SU-DHL-6 (cell line): ENCODE measurements at regions not wholly inside any gene's neighbourhood (a gene's known extent, or its start where the extent isn't known, plus 50 kb on each side); places are given as distances from the start of the nearest gene placed in this dataset.

Source experiments
- H2AFZ ChIP-seq: fragments of 200-600 bp; sonication (generic); 2 replicates; pipeline ENCODE4 v1.6.1; 2014; ENCODE audit warnings: low read depth, mild to moderate bottlenecking, moderate library complexity, mixed read lengths, antibody characterized with exemption, low read length; ENCODE audit not compliant: severe bottlenecking
- H3F3A ChIP-seq: fragments of 200-600 bp; shearing (Covaris generic); 2 replicates; pipeline ENCODE4 v1.6.0; 2016; ENCODE audit warnings: antibody characterized with exemption, mild to moderate bottlenecking; ENCODE audit not compliant: insufficient read depth
- H3K27ac ChIP-seq: fragments of 200-600 bp; sonication (generic); 2 replicates; pipeline ENCODE4 v1.5.1; 2016; ENCODE audit warnings: low read depth, mild to moderate bottlenecking, low read length, moderate library complexity, mixed read lengths
- H3K27me3 ChIP-seq: fragments of 200-600 bp; sonication (generic), shearing (Covaris generic); 2 replicates; pipeline ENCODE4 v1.6.0; 2014; ENCODE audit warnings: mild to moderate bottlenecking, low read length
- H3K36me3 ChIP-seq: fragments of 200-600 bp; sonication (generic); 2 replicates; pipeline ENCODE4 v1.6.1; 2014; ENCODE audit warnings: mild to moderate bottlenecking, low read length, mixed read lengths
- H3K4me2 ChIP-seq: fragments of 300-600, 200-600 bp; shearing (Covaris generic), sonication (generic); 2 replicates; pipeline ENCODE4 v1.6.0; 2014; ENCODE audit warnings: low read length, low read depth, mild to moderate bottlenecking; ENCODE audit not compliant: poor library complexity, severe bottlenecking
- H3K4me3 ChIP-seq: fragments of 200-600 bp; sonication (generic); 2 replicates; pipeline ENCODE4 v1.5.1; 2014; ENCODE audit warnings: antibody characterized with exemption, low read length, mild to moderate bottlenecking, mixed read lengths; ENCODE audit not compliant: insufficient read depth, poor library complexity, severe bottlenecking
- H3K79me2 ChIP-seq: fragments of 200-600 bp; sonication (generic); 2 replicates; pipeline ENCODE4 v1.6.1; 2014; ENCODE audit warnings: mild to moderate bottlenecking, low read length, moderate library complexity; ENCODE audit not compliant: insufficient read depth
- H3K9ac ChIP-seq: fragments of 200-600 bp; sonication (generic); 2 replicates; pipeline ENCODE4 v1.7.0; 2014; ENCODE audit warnings: mild to moderate bottlenecking, low read length
- H3K9me2 ChIP-seq: fragments of 200-600 bp; sonication (generic); replicated peaks from 2 replicates; pipeline ENCODE4 v1.6.1; 2014; ENCODE audit warnings: low read length; ENCODE audit not compliant: insufficient read depth
- H3K9me3 ChIP-seq: fragments of 200-600 bp; sonication (generic); 2 replicates; pipeline ENCODE4 v1.6.1; 2014; ENCODE audit warnings: low read length, mixed read lengths; ENCODE audit not compliant: insufficient read depth
- H4K20me1 ChIP-seq: fragments of 200-600 bp; sonication (generic); 2 replicates; pipeline ENCODE4 v1.6.1; 2014; ENCODE audit warnings: low read depth, mild to moderate bottlenecking, antibody characterized with exemption, low read length, moderate library complexity, mixed read lengths
- CTCF ChIP-seq: fragments of 200-600 bp; sonication (generic); IDR thresholded peaks from one replicate; pipeline ENCODE4 v1.5.1; 2017; ENCODE audit warnings: antibody characterized with exemption, mild to moderate bottlenecking, low read length, moderate library complexity; ENCODE audit not compliant: insufficient read depth, poor library complexity, severe bottlenecking
- EZH2phosphoT487 ChIP-seq: fragments of 200-600 bp; sonication (generic), shearing (Covaris generic); conservative IDR thresholded peaks from 2 replicates; pipeline ENCODE4 v1.6.1; 2018; ENCODE audit warnings: mild to moderate bottlenecking, antibody characterized with exemption, low read length, moderate library complexity, mixed read lengths

DNA sequence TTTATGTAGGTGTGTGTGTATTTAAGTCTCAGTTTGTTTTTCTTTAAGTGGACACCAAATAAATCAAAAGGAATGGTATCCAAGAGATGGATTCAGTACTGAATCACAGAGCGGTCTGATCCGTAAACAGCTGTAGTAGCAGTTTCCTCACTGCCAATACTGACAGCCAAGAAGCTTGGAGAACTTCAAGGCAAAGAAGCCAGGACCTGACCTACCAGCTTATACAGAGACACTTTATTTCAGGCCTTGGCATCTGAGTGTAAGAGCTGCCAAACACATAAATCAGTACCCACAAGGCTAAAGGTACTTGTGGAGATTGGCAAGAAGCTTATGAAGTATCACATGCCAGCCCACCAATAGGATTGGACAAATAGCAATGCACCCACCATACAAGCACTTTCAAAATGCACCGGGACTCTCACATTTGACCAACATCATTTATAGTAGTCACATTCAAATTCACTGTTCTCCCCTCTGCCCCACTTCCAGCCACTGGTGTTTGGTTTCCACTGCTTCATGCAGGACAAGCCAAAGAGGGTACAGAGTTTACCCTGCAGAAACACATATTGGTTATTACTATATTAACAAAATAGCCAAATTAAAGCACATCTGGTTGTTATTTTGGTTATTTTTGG is 357.9 kb downstream of the KLF12 start:
- Histone ChIP-seq H3F3A (no peaks in the 10 kb centered on the region), H3K79me2 (no peaks in the 10 kb centered on the region), H2AFZ (no peak overlapping the region), H3K27ac (no peak overlapping the region), H4K20me1 (no peaks in the 10 kb centered on the region), H3K27me3 (no peaks in the 10 kb centered on the region), H3K4me2 (no peak overlapping the region), H3K9ac (no peak overlapping the region), H3K9me2 (no peaks in the 10 kb centered on the region), H3K4me3 (no peak overlapping the region), H3K36me3 (no peaks in the 10 kb centered on the region), H3K9me3 (no peaks in the 10 kb centered on the region)
- TF ChIP-seq CTCF, result no peak
- no peak for TF ChIP-seq EZH2phosphoT487

DNA sequence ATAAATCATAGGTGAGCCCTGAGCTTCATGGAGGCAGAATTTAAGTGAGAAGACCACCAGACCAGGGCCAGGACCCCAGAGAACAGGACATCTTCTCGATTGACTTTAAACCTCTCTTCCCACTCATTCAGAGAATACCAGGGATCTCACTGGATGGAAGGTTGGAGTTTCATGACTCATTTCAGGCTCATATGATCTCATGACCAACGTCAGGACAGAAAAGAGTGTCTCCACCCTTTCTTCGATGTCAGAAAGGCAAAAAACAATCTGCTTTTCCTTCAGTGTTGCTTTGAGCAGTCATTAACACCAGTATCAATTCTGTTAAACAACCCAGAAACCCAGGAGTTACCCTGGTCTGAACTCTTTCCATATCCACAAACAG is 361.0 kb downstream of the KLF12 start:
- Histone ChIP-seq H4K20me1 (no peaks in the 10 kb centered on the region), H3K36me3 (no peaks in the 10 kb centered on the region), H3K9me3 (no peaks in the 10 kb centered on the region), H3K9ac (no peak overlapping the region), H3K4me2 (no peak overlapping the region), H3K9me2 (no peaks in the 10 kb centered on the region), H3K4me3 (no peak overlapping the region), H3K27me3 (no peaks in the 10 kb centered on the region), H3K27ac (no peak overlapping the region), H3K79me2 (no peaks in the 10 kb centered on the region), H3F3A (peaks cover 2% of the 10 kb centered on the region; the same call in 1 of the 2 replicates), H2AFZ (no peak overlapping the region)
- TF ChIP-seq CTCF (no peak), EZH2phosphoT487 (no peak)

DNA sequence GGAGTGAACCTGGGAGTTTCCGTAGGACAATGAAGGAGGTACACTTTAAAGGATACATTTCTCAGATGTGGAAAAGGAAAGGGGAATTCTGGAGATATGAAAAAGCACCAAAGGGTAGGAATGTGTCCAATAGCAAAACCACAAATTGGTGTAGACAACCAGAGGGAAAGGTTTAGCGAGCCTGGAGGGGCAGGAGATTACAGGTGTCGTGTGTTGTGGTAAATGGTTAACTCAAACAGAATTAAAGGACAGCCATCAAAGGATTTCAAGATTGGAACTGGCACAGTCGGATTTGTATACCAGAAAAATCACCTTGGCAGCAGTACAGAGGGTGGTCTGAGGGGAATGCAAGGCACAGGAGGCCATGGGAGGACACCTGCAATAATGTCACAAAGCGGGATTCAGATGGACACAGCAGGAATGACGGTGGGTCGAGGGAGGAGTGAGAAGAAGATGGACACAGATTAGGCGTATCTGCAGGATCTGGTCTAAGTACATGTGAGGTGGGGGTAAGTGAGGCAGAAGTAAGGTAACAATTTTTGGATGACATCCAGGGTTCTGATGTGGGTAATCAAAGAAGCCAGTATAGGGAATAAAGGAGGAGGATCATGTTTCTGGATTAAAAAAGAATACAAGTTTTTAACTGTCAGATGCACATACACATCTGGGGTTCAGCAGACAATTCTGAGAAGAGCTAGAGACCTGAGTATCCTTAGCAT is 361.6 kb downstream of the KLF12 start:
- TF ChIP-seq CTCF (no peak), EZH2phosphoT487 (no peak)
- Histone ChIP-seq H3K79me2 (no peaks in the 10 kb centered on the region), H4K20me1 (no peaks in the 10 kb centered on the region), H2AFZ (no peak overlapping the region), H3K4me2 (no peak overlapping the region), H3K9ac (no peak overlapping the region), H3K9me3 (no peaks in the 10 kb centered on the region), H3K9me2 (no peaks in the 10 kb centered on the region), H3K36me3 (no peaks in the 10 kb centered on the region), H3F3A (peaks cover 3% of the 10 kb centered on the region), H3K27me3 (no peaks in the 10 kb centered on the region), H3K27ac (no peak overlapping the region), H3K4me3 (no peak overlapping the region)
